ES-I3 (cell line): ENCODE measurements at regions not wholly inside any gene's neighbourhood (a gene's known extent, or its start where the extent isn't known, plus 50 kb on each side); places are given as distances from the start of the nearest gene placed in this dataset.
"Not testable (repeated sequence)": the region's sequence is repeated elsewhere in the genome, so short reads cannot be mapped to it uniquely, and the experiment has no call there.

ENCODE experiments used
- H3K36me3 ChIP-seq: 2 replicates; pipeline ENCODE4 v1.6.1; 2013; ENCODE audit warnings: mild to moderate bottlenecking, low read length, control low read depth, moderate library complexity; ENCODE audit not compliant: insufficient read depth
- H3K4me1 ChIP-seq: 2 replicates; pipeline ENCODE4 v1.6.1; 2013; ENCODE audit warnings: mild to moderate bottlenecking, control low read depth, low read length; ENCODE audit not compliant: insufficient read depth
- H3K9ac ChIP-seq: 2 replicates; pipeline ENCODE4 v1.6.1; 2013; ENCODE audit warnings: low read depth, mild to moderate bottlenecking, low read length, moderate library complexity
- H3K9me3 ChIP-seq: 2 replicates; pipeline ENCODE4 v1.6.1; 2013; ENCODE audit warnings: mild to moderate bottlenecking, low read length, moderate library complexity; ENCODE audit not compliant: control insufficient read depth, insufficient read depth

GRCh38 chr10:6866757-6867156 lies 286.7 kb upstream of the PRKCQ start:
- Histone ChIP-seq H3K9ac (no peak overlapping the region), H3K36me3 (no peaks in the 10 kb centered on the region), H3K4me1 (no peaks in the 10 kb centered on the region), H3K9me3 (no peaks in the 10 kb centered on the region)

GRCh38 chr10:6864142-6864541 lies 284.1 kb upstream of the PRKCQ start:
- no peak overlapping the region for H3K9ac ChIP-seq
- no peaks in the 10 kb centered on the region for H3K4me1 ChIP-seq
- no peaks in the 10 kb centered on the region for H3K36me3 ChIP-seq
- H3K9me3 ChIP-seq: no peaks in the 10 kb centered on the region

- Histone ChIP-seq H3K36me3 (no peaks in the 10 kb centered on the region), H3K9me3 (no peaks in the 10 kb centered on the region), H3K4me1 (no peaks in the 10 kb centered on the region)
Measured at GRCh38 chr10:6863381-6863780, 283.3 kb upstream of the PRKCQ start.

GRCh38 chr10:6850452-6850851 lies 270.4 kb upstream of the PRKCQ start:
- no peaks in the 10 kb centered on the region for H3K4me1 ChIP-seq
- H3K9me3 ChIP-seq: 0 out of 2 replicates have a peak, but pooled peaks cover 3% of the 10 kb centered on the region
- H3K9ac ChIP-seq: no peak overlapping the region
- no peaks in the 10 kb centered on the region for H3K36me3 ChIP-seq

More at GRCh38 chr10:6863381-6863780, 283.3 kb upstream of the PRKCQ start:
- no peak overlapping the region for H3K9ac ChIP-seq

- Histone ChIP-seq H3K9ac (no peak overlapping the region), H3K36me3 (peaks cover 8% of the 10 kb centered on the region; the same call in 1 of the 2 replicates), H3K9me3 (peaks cover 19% of the 10 kb centered on the region), H3K4me1 (no peaks in the 10 kb centered on the region)
Measured at GRCh38 chr10:6847561-6847960, 267.5 kb upstream of the PRKCQ start.

- H3K9ac ChIP-seq: no peak overlapping the region
- no peaks in the 10 kb centered on the region for H3K4me1 ChIP-seq
- peaks cover 32% of the 10 kb centered on the region for H3K9me3 ChIP-seq
- peaks cover 32% of the 10 kb centered on the region for H3K36me3 ChIP-seq
Measured at GRCh38 chr10:6843894-6844650, 264.0 kb upstream of the PRKCQ start.

- H3K9me3 ChIP-seq: peaks cover 32% of the 10 kb centered on the region
- H3K9ac ChIP-seq: no peak overlapping the region
- peaks cover 32% of the 10 kb centered on the region for H3K36me3 ChIP-seq
- no peaks in the 10 kb centered on the region for H3K4me1 ChIP-seq
Measured at GRCh38 chr10:6843481-6843881, 263.4 kb upstream of the PRKCQ start.

- Histone ChIP-seq H3K4me1 (no peaks in the 10 kb centered on the region), H3K9me3 (peaks cover 32% of the 10 kb centered on the region), H3K36me3 (peaks cover 32% of the 10 kb centered on the region), H3K9ac (no peak overlapping the region)
Measured at GRCh38 chr10:6842722-6843121, 262.6 kb upstream of the PRKCQ start.

GRCh38 chr10:6841761-6842160 lies 261.7 kb upstream of the PRKCQ start:
- Histone ChIP-seq H3K36me3 (peaks cover 32% of the 10 kb centered on the region), H3K9me3 (peaks cover 32% of the 10 kb centered on the region), H3K9ac (no peak overlapping the region)

GRCh38 chr10:6840766-6841165 lies 260.7 kb upstream of the PRKCQ start:
- Histone ChIP-seq H3K9ac (no peak overlapping the region), H3K4me1 (no peaks in the 10 kb centered on the region), H3K9me3 (peaks cover 32% of the 10 kb centered on the region), H3K36me3 (peaks cover 32% of the 10 kb centered on the region)

More at GRCh38 chr10:6841761-6842160, 261.7 kb upstream of the PRKCQ start:
- no peaks in the 10 kb centered on the region for H3K4me1 ChIP-seq

GRCh38 chr10:6840201-6840691 lies 260.2 kb upstream of the PRKCQ start:
- Histone ChIP-seq H3K4me1 (no peaks in the 10 kb centered on the region), H3K9ac (no peak overlapping the region), H3K36me3 (peaks cover 32% of the 10 kb centered on the region), H3K9me3 (peaks cover 27% of the 10 kb centered on the region)

- Histone ChIP-seq H3K4me1 (no peaks in the 10 kb centered on the region), H3K9me3 (peaks cover 16% of the 10 kb centered on the region), H3K9ac (no peak overlapping the region), H3K36me3 (peaks cover 23% of the 10 kb centered on the region)
Measured at GRCh38 chr10:6838118-6838517, 258.0 kb upstream of the PRKCQ start.

- H3K4me1 ChIP-seq: no peaks in the 10 kb centered on the region
- H3K9ac ChIP-seq: no peak overlapping the region
- no peaks in the 10 kb centered on the region; the same call in 1 of the 2 replicates for H3K36me3 ChIP-seq
- 0 out of 2 replicates have a peak, but pooled peaks cover 3% of the 10 kb centered on the region for H3K9me3 ChIP-seq
Measured at GRCh38 chr10:6833458-6834011, 253.5 kb upstream of the PRKCQ start.

GRCh38 chr10:6830981-6831380 lies 250.9 kb upstream of the PRKCQ start:
- not testable (repeated sequence) for H3K9ac ChIP-seq, H3K4me1 ChIP-seq

GRCh38 chr10:6824793-6825192 lies 244.7 kb upstream of the PRKCQ start:
- not testable (repeated sequence) for H3K9me3 ChIP-seq, H3K36me3 ChIP-seq, H3K9ac ChIP-seq
- H3K4me1 ChIP-seq: peaks cover 14% of the 10 kb centered on the region

More at GRCh38 chr10:6830981-6831380, 250.9 kb upstream of the PRKCQ start:
- H3K9me3 ChIP-seq, H3K36me3 ChIP-seq: not testable (repeated sequence)
